Transverse colon (tissue), 4 donors: ENCODE measurements at regions not wholly inside any gene's neighbourhood (a gene's known extent, or its start where the extent isn't known, plus 50 kb on each side); places are given as distances from the start of the nearest gene placed in this dataset.

ENCODE experiments used
- DNase-seq: peaks from one replicate; pipeline ENCODE4 v3.0.0-alpha.2; 2019
- H3K27ac ChIP-seq, 4 donors: fragments of 200-600 bp; sonication (generic); 2 replicates each; pipeline ENCODE4 v1.5.1; 2016 to 2018; ENCODE audit warnings: inconsistent platforms in 4 of 4
- H3K27me3 ChIP-seq: fragments of 200-600 bp; sonication (generic); 2 replicates; pipeline ENCODE4 v1.5.1; 2017; ENCODE audit warnings: inconsistent platforms
- H3K36me3 ChIP-seq, 4 donors: fragments of 200-600 bp; sonication (generic); 2 replicates each; pipeline ENCODE4 v1.5.1; 2017 to 2019; ENCODE audit warnings: inconsistent platforms in 4 of 4
- H3K4me1 ChIP-seq, 4 donors: fragments of 200-600 bp; sonication (generic); 2 replicates each; pipeline ENCODE4 v1.5.1; 2017 to 2020; ENCODE audit warnings: inconsistent platforms in 4 of 4
- H3K4me3 ChIP-seq, 4 donors: fragments of 200-600 bp; sonication (generic); 1 replicate in 1 of 4; 2 replicates in 3 of 4; pipeline versions ENCODE4 v1.5.1 to v1.6.1; 2017 to 2019; ENCODE audit warnings: inconsistent platforms in 4 of 4
- H3K9me3 ChIP-seq, 2 donors: fragments of 200-600 bp; sonication (generic); 2 replicates each; pipeline ENCODE4 v1.5.1; 2017 to 2019; ENCODE audit warnings: inconsistent platforms in 2 of 2
- CTCF ChIP-seq, 5 experiments: fragments of 200-600 bp in 3 of 5; fragments of 450-650 bp in 2 of 5; sonication (generic) in 3 of 5; IDR thresholded peaks; 1 replicate in 2 of 5; 2 replicates in 3 of 5; pipeline ENCODE4 v1.5.1; 2016 to 2017; ENCODE audit warnings: antibody characterized with exemption in 5 of 5, inconsistent platforms in 3 of 5, mild to moderate bottlenecking in 2 of 5, moderate library complexity in 1 of 5
- EP300 ChIP-seq: sonication (generic); formaldehyde crosslinking; IDR thresholded peaks from one replicate; pipeline ENCODE4 v1.6.1; 2017; ENCODE audit warnings: antibody characterized with exemption, low read depth
- POLR2A ChIP-seq: fragments of 450-650 bp; IDR thresholded peaks from one replicate; pipeline ENCODE4 v1.6.1; 2016; ENCODE audit warnings: antibody characterized with exemption, mild to moderate bottlenecking, moderate library complexity
- POLR2AphosphoS5 ChIP-seq, 3 donors: sonication (generic); formaldehyde crosslinking; IDR thresholded peaks; one replicate each; pipeline ENCODE4 v1.6.1; 2016; ENCODE audit warnings: antibody characterized with exemption in 3 of 3
- WGBS, 2 donors: methylation state at CpG; one replicate each; pipeline ENCODE4 v1.1.5; 2018; ENCODE audit warnings: low coverage in 1 of 2; 5-methylcytosine and 5-hydroxymethylcytosine counted together
- in situ Hi-C, 4 donors: fragments of 200-750 bp; cut with MboI; loops; one replicate each; pipeline versions ENCODE4 v1.15.0 to v1.15.1; 2017; ENCODE audit warnings: low sequenced_read_pairs in 3 of 4, low pct_ligation_motif_present in 1 of 4, low pct_unique_long_range_greater_than_20kb in 1 of 4
- intact Hi-C: fragments of 100-400 bp; cut with DNase I; formaldehyde crosslinking; loops from one replicate; pipeline ENCODE4 v1.15.1; 2023; ENCODE audit warnings: low total_unique reads

- no peaks in the 10 kb centered on the region for H3K9me3 ChIP-seq
- 40 to 67% methylated on average over 3 to 8 of the region's 8 CpGs for WGBS, 2 donors
- in situ Hi-C loops (no loop called here), intact Hi-C loops (no loop called here)
- H3K4me1 ChIP-seq = peaks cover 0 to 3% (median 0%) of the 10 kb centered on the region in 4 donors
- no peak for TF ChIP-seq CTCF (IDR thresholded peaks at IDR 0.05)
- no peak for TF ChIP-seq EP300
- no peak for TF ChIP-seq POLR2AphosphoS5 (IDR thresholded peaks at IDR 0.05)
- TF ChIP-seq POLR2A = no peak
- no peak overlapping the region for H3K27ac ChIP-seq
- DNase-seq = no peak
- no peak overlapping the region for H3K4me3 ChIP-seq
- H3K36me3 ChIP-seq = no peaks in the 10 kb centered on the region
- no peaks in the 10 kb centered on the region for H3K27me3 ChIP-seq
Observed at GRCh38 chr12:124668602-124669001, 101.2 kb upstream of the NCOR2 start.

GRCh38 chr12:124667506-124668326 is 100.3 kb upstream of the NCOR2 start:
- no peak for DNase-seq
- H3K4me3 ChIP-seq = no peak overlapping the region
- H3K36me3 ChIP-seq = no peaks in the 10 kb centered on the region
- intact Hi-C loops = no loop called here
- H3K27me3 ChIP-seq = no peaks in the 10 kb centered on the region
- no peaks in the 10 kb centered on the region for H3K9me3 ChIP-seq
- in situ Hi-C loops = no loop called here
- H3K4me1 ChIP-seq = peaks cover 0 to 3% (median 0%) of the 10 kb centered on the region in 4 donors
- no peak overlapping the region for H3K27ac ChIP-seq
- WGBS, 2 donors = 53 to 73% methylated on average over 5 to 21 of the region's 21 CpGs
- TF ChIP-seq POLR2A = no peak
- no peak for TF ChIP-seq CTCF (IDR thresholded peaks at IDR 0.05)
- TF ChIP-seq EP300 = no peak
- TF ChIP-seq POLR2AphosphoS5 (IDR thresholded peaks at IDR 0.05) = no peak

GRCh38 chr12:124666722-124667259 is 99.4 kb upstream of the NCOR2 start:
- Histone ChIP-seq H3K4me3 (no peak overlapping the region), H3K27ac (no peak overlapping the region), H3K36me3 (no peaks in the 10 kb centered on the region), H3K4me1 (peaks cover 0 to 3% (median 0%) of the 10 kb centered on the region in 4 donors), H3K9me3 (no peaks in the 10 kb centered on the region), H3K27me3 (no peaks in the 10 kb centered on the region)
- no peak for TF ChIP-seq CTCF (IDR thresholded peaks at IDR 0.05)
- TF ChIP-seq EP300 = no peak
- TF ChIP-seq POLR2A = no peak
- TF ChIP-seq POLR2AphosphoS5 (IDR thresholded peaks at IDR 0.05) = no peak
- no peak for DNase-seq
- in situ Hi-C loops = no loop called here
- intact Hi-C loops = no loop called here
- WGBS, 2 donors = 87% methylated on average over 4 of the region's 4 CpGs; no CpG with 5 or more reads in 1 of the 2 donors

- H3K9me3 ChIP-seq = no peaks in the 10 kb centered on the region
- WGBS, 2 donors = 78 to 90% methylated on average over 1 of the region's 1 CpG
- no peak overlapping the region for H3K4me3 ChIP-seq
- H3K4me1 ChIP-seq = peaks cover 0 to 3% (median 0%) of the 10 kb centered on the region in 4 donors
- no peaks in the 10 kb centered on the region for H3K27me3 ChIP-seq
- no peak for DNase-seq
- no peak for TF ChIP-seq POLR2A
- TF ChIP-seq CTCF (IDR thresholded peaks at IDR 0.05) = no peak
- TF ChIP-seq EP300 = no peak
- TF ChIP-seq POLR2AphosphoS5 (IDR thresholded peaks at IDR 0.05) = no peak
- H3K36me3 ChIP-seq = no peaks in the 10 kb centered on the region
- H3K27ac ChIP-seq = no peak overlapping the region
- intact Hi-C loops (no loop called here), in situ Hi-C loops (no loop called here)
Observed at GRCh38 chr12:124665511-124665910, 98.1 kb upstream of the NCOR2 start.
